Posterior vena cava (tissue), 2 donors: ENCODE measurements at regions not wholly inside any gene's neighbourhood (a gene's known extent, or its start where the extent isn't known, plus 50 kb on each side); places are given as distances from the start of the nearest gene placed in this dataset.

Experiments
- DNase-seq: peaks from one replicate; pipeline ENCODE4 v3.0.0-alpha.2; 2020; ENCODE audit warnings: low spot score
- intact Hi-C, 2 donors: fragments of 100-400 bp; cut with DNase I; formaldehyde crosslinking; loops; one replicate each; pipeline versions ENCODE4 v1.14.1 to v1.14.2; 2022 to 2023
- donor health status: DM: yes; HTN: yes; CAD: no.
- donor health status: DM: yes; HTN: yes; CAD: no.

DNA sequence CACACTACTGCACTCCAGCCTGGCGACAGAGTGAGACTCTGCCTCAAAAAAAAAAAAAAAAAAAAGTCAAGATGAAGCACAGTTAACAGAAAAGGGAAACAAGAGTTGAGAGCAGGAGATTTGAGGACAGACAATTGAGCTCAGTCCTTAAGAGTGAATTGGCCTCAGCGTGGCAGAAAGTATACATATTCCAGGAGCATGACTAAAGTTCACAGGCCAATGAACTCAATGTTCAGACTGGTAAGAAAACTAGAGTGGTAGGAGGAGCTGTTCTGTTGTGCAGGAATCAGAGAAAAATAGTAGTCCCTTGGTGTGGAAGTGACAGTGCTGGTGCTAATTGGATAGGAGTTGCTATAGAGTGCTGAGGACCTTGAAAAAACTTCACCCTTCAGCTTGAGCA lies 60.0 kb downstream of the NRN1 start:
- DNase-seq = no peak
- intact Hi-C loops = no loop called here

DNA sequence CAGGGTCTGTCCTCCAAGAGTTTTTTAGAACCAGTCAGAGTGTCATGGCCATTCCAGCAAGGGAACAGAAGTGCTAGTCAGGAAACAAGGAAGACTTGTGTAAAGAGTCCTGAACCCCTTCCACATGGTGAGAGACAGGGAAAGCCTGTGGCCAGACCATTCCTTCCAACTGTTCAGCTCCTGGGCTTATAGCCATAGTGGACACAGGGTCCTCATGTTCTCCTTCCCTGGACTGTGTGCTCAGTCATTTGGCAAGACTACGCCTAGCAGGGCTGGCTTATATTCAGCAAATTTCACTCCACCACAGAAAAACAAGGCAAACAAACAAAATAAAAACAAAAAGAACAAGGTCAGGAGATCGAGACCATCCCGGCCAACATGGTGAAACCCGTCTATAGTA lies 60.5 kb downstream of the NRN1 start:
- DNase-seq = no peak
- intact Hi-C loops = no loop called here

DNA sequence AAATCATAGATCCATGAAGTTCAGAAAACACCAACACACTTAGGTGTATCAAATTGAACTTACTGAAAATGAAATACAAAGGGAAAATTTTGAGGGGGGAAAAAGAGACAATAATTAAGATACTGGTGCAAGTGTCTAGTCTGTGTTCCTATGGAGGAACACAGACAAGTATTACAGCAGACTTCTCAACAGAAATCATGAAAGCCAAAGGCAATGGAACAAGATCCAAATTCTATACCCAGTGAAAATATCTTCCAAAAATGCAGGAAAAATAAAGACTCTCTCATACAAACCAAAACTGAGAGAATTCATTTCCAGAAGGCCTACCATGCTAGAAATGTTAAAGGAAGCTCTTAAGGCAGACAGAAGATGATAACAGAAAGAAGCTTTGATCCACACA lies 63.1 kb downstream of the NRN1 start:
- intact Hi-C loops = no loop called here
- DNase-seq = no peak

DNA sequence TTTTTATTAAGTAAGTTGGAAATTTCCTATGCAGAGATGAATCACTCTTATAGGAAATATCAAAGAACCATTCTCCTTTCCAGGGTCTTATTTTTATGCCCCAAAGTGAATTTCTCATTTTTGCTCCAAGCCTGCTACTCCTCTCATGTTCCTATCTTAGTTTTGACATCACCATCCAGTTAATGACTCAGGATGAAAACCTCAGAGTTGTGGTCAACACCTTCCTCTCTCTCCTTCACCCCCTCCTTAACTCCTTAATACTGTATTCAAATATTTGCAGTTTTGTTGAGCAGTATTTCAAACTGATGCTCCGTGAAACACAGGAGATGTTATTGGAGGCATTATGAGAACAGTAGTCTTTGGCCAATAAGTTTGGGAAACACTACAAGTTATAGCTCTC lies 64.1 kb downstream of the NRN1 start:
- DNase-seq = no peak
- intact Hi-C loops = no loop called here

DNA sequence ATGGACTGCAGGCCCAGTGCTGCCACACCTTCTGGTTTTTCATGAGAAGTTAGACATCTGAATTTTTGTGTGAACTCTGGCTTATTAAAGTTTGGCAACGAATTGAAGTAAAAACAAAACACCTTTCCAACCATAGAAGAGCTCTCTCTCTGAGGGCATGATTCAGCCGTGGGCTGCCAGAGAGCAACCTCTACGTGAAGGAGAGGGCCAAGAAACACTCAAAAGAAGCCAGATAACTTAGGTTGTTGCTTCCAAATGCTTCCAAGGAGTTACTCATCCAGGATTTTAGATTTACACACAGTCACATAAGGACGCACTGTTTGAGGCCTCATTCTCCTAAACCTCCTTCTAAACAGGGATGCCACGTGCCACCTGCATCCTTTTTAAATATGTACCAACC lies 65.5 kb downstream of the NRN1 start:
- DNase-seq = no peak
- intact Hi-C loops = no loop called here

DNA sequence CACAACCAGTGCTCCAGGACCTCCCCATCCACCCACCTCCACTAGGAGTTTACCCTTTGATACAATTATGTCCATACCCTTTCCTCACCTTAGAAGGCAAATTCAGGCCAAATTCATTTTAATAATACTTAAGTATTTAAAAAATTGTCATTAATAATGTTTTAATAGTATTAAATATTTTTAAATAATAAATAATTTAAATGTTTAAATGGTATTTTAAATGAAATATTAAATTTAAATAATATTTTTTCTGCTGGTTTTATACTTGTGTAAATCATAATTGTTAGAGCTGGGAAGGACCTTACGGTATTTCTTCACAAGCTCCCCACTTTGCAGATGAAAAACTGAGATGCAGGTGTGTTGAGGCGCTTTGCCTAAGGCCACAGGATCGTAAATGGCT lies 67.8 kb downstream of the NRN1 start:
- DNase-seq = no peak
- intact Hi-C loops = no loop called here

DNA sequence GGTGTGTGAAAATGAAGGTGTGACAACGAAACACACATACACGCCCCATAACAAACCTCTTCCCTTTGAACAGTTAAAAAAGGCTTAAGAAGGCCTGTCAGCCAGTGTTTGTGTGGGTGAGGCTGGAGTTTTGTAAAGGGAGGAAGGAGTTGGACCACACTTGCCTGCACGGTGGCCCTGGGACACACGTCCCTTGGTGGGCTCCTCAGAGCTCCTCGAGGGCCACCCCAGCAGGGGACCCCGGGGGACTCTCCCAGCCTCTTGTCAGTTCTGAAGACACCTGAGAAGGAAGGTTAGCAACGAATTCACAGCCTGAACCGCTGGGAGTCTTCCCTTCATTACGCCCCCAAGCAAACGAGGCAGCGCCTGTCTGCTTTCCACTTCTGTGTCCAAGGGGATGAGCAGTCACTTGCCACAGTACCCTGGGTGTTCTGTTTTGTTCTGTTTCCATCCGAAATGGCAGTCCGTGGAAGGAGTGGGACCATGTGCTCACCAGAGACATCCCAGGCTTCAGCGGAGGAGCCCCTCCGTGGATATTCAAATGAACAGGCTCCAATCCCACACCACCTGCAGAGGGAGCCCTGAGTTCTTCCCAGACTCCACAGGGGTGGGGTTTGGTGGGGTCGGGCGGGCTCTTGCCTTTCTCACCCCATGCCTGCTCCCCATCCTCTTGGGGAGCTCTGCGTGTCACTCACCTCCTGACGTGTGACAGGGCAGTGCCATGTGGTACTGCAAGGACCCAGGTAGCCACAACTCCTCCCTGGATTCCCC lies 68.6 kb downstream of the NRN1 start:
- intact Hi-C loops = no loop called here
- no peak for DNase-seq

DNA sequence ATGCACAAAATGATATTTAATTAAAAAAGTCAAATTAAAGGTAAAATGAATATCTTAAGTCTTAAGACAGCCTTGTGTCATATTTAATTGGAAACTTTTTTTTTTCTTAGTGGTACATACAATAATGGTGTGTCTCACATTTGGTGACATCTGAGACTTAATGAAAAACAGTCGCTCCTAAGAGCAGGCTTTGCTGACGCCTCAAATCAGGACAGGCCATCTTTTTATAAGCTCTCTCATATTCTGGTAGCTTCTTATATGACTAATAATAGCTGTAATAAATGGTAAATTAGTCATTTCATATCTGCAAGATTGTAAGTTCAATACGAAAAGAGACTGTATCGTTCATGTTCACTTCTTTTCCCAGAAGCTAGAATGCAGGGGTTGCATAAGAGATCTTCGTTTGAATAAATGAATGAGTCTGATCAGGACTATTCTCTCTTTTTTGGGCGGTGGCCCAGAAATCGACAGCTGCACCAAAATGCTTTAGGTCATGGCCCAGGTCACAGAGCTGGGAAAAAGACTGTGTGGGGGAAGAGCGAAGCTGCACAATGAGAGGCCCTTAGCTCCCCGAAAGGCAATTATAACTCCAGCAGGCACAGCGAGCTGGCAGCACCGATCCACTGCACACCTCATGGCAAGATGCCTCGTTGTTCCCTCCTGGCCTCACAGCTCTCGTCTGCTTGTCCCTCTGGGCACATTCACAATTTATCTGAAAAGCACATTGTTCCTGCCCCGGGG lies 69.4 kb downstream of the NRN1 start:
- intact Hi-C loops = no loop called here
- no peak for DNase-seq

DNA sequence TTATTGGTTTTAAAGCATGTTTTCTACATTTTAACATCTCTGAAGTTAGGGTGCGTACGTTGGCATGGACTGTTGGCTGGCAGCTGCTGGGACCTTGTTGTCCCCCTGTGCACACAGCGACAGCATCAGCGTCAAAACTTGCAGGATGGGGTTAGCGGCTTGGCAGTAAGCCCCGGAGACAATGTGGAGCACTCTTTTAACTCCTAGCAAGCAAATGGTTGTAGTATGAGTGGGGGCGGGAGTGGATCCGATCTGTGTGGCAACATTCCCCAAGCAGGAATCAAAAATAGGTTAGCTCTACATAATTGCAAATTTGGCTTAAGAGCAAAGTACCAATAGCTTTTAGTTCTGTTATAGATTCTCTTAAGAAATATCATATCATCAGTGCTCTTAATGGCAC lies 70.1 kb downstream of the NRN1 start:
- intact Hi-C loops = no loop called here
- DNase-seq = no peak

DNA sequence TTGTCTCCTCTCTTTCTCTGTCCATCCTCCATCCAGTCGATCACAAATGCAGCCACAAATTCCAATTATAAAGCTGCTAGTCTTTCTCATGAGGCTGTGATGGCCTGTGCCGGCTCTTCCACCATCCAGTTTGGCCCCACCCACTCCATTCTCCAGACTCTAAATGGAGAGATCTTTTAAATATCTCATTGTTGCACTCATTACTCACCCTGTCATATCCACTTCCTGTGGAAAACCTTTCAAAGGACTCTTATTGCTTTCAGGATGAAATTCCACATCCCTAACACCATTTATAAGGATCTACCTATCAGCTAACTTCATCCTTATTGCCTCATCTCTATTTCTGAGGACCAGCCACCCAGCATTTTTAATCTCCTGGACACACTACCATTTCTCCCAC lies 70.6 kb downstream of the NRN1 start:
- DNase-seq = no peak
- intact Hi-C loops = no loop called here

DNA sequence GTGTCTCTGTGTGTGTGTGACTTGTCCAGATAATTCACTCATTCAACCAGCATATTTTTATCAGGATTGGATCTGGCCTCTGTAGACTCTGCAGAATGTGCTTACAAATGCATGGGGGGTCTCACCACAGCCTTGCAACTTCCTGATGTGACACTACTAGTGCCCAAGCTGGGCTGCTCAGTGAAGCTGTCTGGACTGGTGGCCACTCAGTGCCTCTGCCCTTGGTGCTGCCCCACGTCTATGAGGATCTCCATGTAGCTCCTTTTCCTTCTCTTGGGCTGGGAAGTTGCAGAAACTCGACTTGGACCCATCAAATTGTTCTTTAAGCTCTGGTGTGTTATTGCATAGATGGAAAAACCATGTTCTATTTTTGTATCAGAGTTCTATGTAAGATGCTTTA lies 75.8 kb downstream of the NRN1 start:
- intact Hi-C loops = no loop called here
- no peak for DNase-seq

DNA sequence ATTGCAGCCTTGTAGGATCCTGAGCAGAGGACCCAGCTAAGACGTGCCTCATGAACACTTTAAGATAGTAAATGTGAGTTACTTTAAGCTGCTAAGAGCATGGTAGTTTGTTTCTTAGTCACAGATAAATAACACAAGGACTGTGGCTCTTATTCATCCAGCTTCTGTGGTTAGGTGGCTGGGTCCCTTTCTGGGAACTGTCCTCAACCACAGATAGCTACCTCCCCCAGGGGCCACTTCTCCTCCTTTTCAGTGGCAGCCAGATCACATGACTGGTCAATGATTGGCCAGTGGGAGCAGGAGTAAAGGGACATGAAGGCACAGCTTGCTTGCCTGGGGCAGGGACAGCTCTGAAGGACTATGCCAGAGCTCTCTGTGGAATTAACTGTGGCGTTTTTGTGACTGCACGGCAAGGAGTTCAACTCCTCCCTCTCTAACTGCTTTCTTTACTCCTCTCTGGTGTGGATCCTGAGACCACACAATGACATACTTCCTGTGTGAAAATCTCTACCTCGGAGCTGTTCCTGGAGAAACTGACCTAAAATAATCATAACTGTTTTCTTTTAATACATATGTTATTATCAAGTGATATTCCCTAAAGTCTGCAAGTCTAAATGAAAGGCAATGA lies 76.5 kb downstream of the NRN1 start:
- DNase-seq = no peak
- intact Hi-C loops = no loop called here

DNA sequence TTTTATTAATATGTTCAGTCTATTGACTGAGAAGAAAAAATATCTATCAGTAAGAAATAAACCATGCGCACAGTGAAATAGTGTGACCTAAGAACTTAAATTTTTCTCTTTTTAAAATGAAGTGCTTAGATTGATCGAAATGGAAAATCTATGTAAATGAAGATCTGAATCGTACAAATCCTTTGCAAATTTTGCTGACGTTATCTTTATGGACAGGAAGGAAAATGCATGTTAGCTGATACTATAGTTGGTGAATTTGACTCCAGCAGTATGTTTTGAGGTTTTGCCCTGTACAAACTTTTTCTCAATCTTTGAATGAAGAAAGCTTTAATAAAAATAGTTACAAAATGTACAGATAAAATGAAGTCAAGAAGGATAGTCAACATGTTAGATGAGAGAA lies 82.9 kb downstream of the NRN1 start:
- DNase-seq = no peak
- intact Hi-C loops = no loop called here

DNA sequence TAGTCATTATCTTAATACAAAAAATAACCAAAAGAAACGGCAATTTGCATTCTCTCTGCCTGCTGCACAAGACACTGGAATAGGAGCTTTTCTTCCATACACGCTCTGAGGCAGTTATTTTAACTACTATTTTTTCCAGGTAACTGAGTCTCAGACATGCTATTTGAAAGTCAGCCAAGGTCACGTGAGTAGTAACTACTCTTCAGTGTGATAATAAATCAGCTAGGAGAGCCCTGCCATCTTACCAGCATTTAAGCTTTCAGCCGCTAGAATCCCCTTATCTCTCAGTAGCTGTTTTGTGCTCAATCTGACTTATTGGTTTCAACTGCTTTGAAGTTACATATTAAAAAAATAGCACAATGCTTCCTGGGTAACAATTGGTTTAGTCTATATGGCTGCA lies 84.5 kb downstream of the NRN1 start:
- intact Hi-C loops = no loop called here
- DNase-seq = no peak

DNA sequence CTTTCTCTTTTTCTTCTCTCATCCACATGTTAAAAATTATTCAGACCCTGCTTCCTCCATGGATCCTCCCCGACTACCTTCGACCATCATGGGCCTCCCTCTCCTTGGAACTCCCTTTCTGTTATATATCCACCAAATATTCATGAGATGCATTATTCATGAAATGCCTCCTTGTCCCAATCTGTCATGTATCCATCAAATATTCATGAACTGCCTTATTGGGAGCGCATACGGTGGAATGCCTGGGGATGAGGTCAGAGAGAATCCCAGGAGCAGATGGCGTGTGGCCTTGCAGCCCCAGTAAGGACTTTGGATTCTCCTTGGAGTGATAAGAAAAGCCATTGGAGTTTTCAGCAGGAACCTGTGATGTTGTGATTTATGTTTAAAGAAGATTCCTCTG lies 97.0 kb downstream of the NRN1 start:
- DNase-seq = no peak
- intact Hi-C loops = loop anchor here in 1 of 2 donors (5.0 kb wide), 1 partner anchor 617 kb away; no protein-coding TSS in a partner anchor

DNA sequence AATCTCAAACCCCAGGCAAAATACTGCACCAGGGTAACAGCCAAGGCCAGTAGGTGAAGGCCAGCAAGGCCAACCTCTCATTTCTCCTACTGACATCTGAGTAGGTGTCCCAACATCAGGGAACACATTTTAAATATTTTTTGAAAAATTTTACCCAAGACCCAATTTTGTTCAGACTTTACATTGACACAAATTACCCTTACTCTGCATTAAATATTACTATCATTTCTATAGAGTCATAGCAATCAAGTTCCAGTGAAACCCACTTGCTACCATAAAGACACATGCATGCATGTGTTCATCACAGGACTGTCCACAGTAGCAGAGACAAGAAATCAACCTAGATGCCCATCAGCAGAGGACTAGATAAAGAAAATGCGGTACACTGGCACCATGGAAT lies 99.9 kb downstream of the NRN1 start:
- DNase-seq = no peak
- intact Hi-C loops = loop anchor here in 1 of 2 donors (5.0 kb wide), 1 partner anchor 615 kb away; no protein-coding TSS in a partner anchor

DNA sequence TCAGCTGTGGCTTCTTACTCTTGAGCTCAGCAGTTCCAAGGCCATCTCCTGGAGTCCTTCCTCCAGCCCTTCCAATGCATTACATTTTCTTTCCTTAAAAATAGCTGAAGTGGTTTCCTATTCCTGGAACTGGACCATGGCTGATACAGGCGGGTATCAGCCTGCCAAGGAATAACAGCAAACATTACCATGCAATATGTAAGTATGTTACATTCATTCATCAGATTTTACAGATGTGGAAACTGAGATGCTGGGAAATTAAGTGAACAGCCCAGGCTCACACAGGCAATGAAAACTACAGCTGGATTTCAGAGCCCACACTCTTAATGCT lies 100.4 kb downstream of the NRN1 start:
- intact Hi-C loops = loop anchor here in 1 of 2 donors (5.0 kb wide), 1 partner anchor 614 kb away; no protein-coding TSS in a partner anchor

DNA sequence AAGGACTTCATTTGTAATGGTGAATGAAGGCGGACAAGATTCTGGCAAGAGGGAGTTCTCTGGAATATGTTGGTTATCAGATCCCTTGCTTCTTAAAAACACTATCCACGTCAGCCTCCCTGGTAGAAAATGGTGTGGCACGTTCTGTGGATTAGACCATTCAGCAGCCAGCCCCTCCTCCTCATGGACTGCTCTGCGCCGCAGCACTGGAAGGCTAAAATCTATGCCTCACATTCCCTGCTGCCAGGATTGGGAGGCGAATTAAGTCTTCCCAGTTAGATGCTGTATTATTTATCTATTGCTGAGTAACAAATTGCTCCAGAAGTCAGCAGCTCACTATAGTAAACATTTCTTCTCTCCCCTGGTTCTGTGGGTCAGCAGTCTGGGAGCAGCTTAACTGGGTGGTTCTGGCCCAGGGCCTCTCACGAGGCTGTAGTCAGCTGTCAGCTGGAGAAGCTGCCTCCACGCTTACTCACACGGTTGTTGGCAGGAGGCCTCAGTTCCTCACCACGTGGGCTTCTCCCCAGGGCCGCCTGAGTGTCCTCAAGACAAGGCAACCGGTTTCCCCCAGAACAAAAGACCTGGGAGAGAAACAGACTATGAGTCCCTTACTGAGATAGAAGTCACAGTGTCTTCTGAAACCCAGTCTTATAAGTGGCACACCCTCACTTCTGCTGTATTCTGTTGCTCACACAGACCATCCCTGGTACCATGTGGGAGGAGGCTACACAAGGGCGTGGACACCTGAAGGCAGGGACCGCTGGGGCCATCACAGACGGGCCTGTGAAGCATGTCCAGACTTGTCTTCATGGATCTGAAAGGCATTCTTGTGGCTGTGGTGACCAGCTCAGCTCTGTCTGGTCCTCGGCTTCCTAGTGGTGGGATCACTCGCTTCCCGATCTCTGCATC lies 101.0 kb downstream of the NRN1 start:
- DNase-seq = peak; percentile 96
- intact Hi-C loops = loop anchor here in 1 of 2 donors (5.0 kb wide), 1 partner anchor 613 kb away; no protein-coding TSS in a partner anchor

More for the DNA sequence above, 100.4 kb downstream of the NRN1 start:
- no peak for DNase-seq

DNA sequence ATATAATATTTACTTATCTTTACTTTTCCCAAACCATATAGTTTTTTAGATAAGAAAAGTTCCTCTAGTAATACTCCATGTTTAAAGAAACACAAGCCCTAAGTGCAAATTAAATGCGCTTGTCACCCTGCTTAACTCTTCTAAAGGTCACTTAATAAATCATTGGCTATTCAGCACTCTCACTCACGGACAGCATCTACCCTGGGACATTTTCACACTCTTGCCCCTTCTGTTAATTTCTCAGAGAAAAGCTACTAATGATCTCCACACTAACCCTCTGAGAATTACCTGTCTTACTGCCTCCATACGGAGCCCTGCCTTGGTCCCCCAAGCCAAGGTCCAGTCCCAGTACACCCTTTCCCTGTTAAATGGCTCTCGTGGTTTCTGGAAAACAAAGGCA lies 102.2 kb downstream of the NRN1 start:
- intact Hi-C loops = no loop called here
- no peak for DNase-seq
